ENCODE measurements at regions not wholly inside any gene's neighbourhood (a gene's known extent, or its start where the extent isn't known, plus 50 kb on each side); places are given as distances from the start of the nearest gene placed in this dataset.
A peak's percentile ranks its signal among the peaks of the same experiment; 100 is the strongest.

- no peaks in the 10 kb centered on the region for H4K20me1 ChIP-seq (replicated peaks; ENCODE audit: insufficient read depth)
- no peak overlapping the region for H3K4me3 ChIP-seq
- H3K27ac Mint-ChIP-seq, result no peak overlapping the region
- no peak overlapping the region for H3K4me2 ChIP-seq
- no peaks in the 10 kb centered on the region for H3F3A ChIP-seq (replicated peaks; ENCODE audit: low read depth)
- H3K4me3 Mint-ChIP-seq, result no peak overlapping the region
- no peaks in the 10 kb centered on the region for H3K4me1 ChIP-seq (ENCODE audit: insufficient read depth)
- peaks cover 11% of the 10 kb centered on the region; the same call in 2 of the 3 replicates for H3K9me3 Mint-ChIP-seq
- 0 out of 2 replicates have a peak, but pooled peaks cover 4% of the 10 kb centered on the region for H3K9me2 ChIP-seq (ENCODE audit: insufficient read depth)
- H3K27me3 Mint-ChIP-seq (ENCODE audit: insufficient read depth, low read depth, poor library complexity), result peaks cover 9% of the 10 kb centered on the region
- TF ChIP-seq EZH2phosphoT487 (IDR thresholded peaks at IDR 0.05; ENCODE audit: unreplicated experiment) (no peak), ZNF462 (CRISPR knock-in tag; IDR thresholded peaks at IDR 0.05) (no peak)
- no peak for ATAC-seq
- H3K36me3 Mint-ChIP-seq (ENCODE audit: low read depth), result no peaks in the 10 kb centered on the region
- no peak overlapping the region for H2AFZ ChIP-seq
- DNase-seq (ENCODE audit: low spot score), result no peak
- no peaks in the 10 kb centered on the region for H3K36me3 ChIP-seq (ENCODE audit: insufficient read depth)
- no peaks in the 10 kb centered on the region for H3K79me2 ChIP-seq (replicated peaks; ENCODE audit: insufficient read depth)
- no peak overlapping the region for H3K27ac ChIP-seq (ENCODE audit: low read depth)
- no peaks in the 10 kb centered on the region for H3K4me1 Mint-ChIP-seq
- no peaks in the 10 kb centered on the region for H3K27me3 ChIP-seq (ENCODE audit: insufficient read depth)
Measured at GRCh38 chr17:34865716-34866115, 95.5 kb downstream of the CCT6B start.

- H3K27ac ChIP-seq (ENCODE audit: low read depth), result no peak overlapping the region
- peak; percentile 35; the same call in 1 of the 3 replicates for ATAC-seq
- H3K4me3 Mint-ChIP-seq, result no peak overlapping the region
- no peak for TF ChIP-seq POLR2AphosphoS5 (IDR thresholded peaks at IDR 0.05; ENCODE audit: low read depth)
- no peak for TF ChIP-seq NANOG (IDR thresholded peaks at IDR 0.05; ENCODE audit: borderline replicate concordance)
- TF ChIP-seq REST (IDR thresholded peaks at IDR 0.05; ENCODE audit: unreplicated experiment), result no peak
- no peak for TF ChIP-seq EZH2 (IDR thresholded peaks at IDR 0.05; ENCODE audit: low read depth, unreplicated experiment)
Measured at GRCh38 chr17:34862384-34862783, 98.9 kb downstream of the CCT6B start.

More at GRCh38 chr17:34862384-34862783, 98.9 kb downstream of the CCT6B start:
- Histone ChIP-seq H3K36me3 (ENCODE audit: insufficient read depth) (no peaks in the 10 kb centered on the region), H3F3A (replicated peaks; ENCODE audit: low read depth) (no peaks in the 10 kb centered on the region), H3K4me1 (ENCODE audit: insufficient read depth) (no peaks in the 10 kb centered on the region), H3K79me2 (replicated peaks; ENCODE audit: insufficient read depth) (no peaks in the 10 kb centered on the region), H3K9me2 (ENCODE audit: insufficient read depth) (0 out of 2 replicates have a peak, but pooled peaks cover 4% of the 10 kb centered on the region), H3K27me3 (ENCODE audit: insufficient read depth) (no peaks in the 10 kb centered on the region), H4K20me1 (replicated peaks; ENCODE audit: insufficient read depth) (no peaks in the 10 kb centered on the region), H2AFZ (no peak overlapping the region), H3K4me2 (no peak overlapping the region), H3K4me3 (no peak overlapping the region)
- peaks cover 9% of the 10 kb centered on the region for H3K27me3 Mint-ChIP-seq (ENCODE audit: insufficient read depth, low read depth, poor library complexity)
- no peak overlapping the region for H3K27ac Mint-ChIP-seq
- H3K36me3 Mint-ChIP-seq (ENCODE audit: low read depth), result no peaks in the 10 kb centered on the region
- no peaks in the 10 kb centered on the region for H3K4me1 Mint-ChIP-seq
- peak; percentile 17 for DNase-seq (ENCODE audit: low spot score)
- H3K9me3 Mint-ChIP-seq, result peaks cover 11% of the 10 kb centered on the region; the same call in 2 of the 3 replicates
